ENCODE measurements at regions not wholly inside any gene's neighbourhood (a gene's known extent, or its start where the extent isn't known, plus 50 kb on each side); places are given as distances from the start of the nearest gene placed in this dataset.
A peak's percentile ranks its signal among the peaks of the same experiment; 100 is the strongest.

DNA sequence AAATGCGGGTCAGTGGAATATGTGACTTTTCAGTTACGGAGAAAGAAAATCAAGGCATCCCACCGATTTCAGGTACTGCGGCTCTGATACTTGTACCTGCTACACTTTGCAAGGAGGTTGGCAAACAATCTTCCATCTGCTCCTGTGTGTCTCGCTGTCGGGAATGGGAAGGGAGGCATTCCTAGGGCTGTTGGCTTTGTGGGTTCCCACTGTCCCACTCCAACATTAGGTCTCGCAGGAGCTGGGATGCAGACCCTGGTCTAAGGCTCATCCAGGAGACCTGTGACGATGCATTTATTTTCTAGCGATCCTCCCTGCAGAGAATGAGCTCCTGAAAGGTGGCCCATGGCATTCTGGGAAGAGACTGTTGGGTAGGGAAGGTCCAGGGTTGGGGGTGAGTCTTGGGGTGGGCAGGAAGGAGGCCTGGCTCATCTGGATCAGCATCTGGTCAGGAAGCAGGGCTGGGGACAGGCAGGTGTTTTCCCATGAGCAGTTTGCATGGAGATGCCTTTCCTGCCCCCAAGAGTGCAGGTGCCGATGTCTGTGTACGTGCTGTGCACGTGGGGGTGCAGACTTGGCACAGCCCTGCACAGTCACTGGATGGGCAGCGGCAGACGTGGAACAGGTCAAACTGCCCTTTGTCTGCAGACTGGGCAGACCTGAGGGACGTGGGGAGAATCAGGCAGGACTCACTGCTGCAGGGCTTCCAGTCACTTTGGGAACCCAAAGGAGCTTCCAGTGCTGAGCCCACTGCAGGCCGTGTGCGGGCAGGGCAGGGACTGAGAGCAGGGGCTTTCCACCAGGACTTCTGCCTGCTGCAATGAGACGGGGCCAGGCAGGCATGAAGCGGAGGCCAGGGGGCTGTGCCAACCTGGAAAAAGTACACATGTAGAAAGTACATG, 152.4 kb downstream of the TEX29 start:
- Histone ChIP-seq H2BK15ac (ENCODE audit: low read depth, low read length) (no peak overlapping the region), H3K4me1 (ENCODE audit: insufficient read depth, low read length) (no peaks in the 10 kb centered on the region), H2BK120ac (ENCODE audit: low read depth, low read length, poor library complexity, severe bottlenecking) (no peak overlapping the region), H2BK12ac (ENCODE audit: insufficient read length, low read depth, low read length) (no peak overlapping the region), H2AFZ (ENCODE audit: low read length) (no peak overlapping the region), H2BK20ac (ENCODE audit: low read depth, low read length, poor library complexity, severe bottlenecking) (no peak overlapping the region), H3K56ac (ENCODE audit: insufficient read length, low read depth, low read length) (no peak overlapping the region), H2BK5ac (ENCODE audit: insufficient read length, low read length) (no peak overlapping the region), H3K4me2 (ENCODE audit: insufficient read depth, insufficient read length, low read length) (no peak overlapping the region), H3K9ac (ENCODE audit: extremely low read depth, insufficient read length, low read length) (no peak overlapping the region), H3K4ac (ENCODE audit: low read depth, low read length) (no peak overlapping the region), H4K5ac (ENCODE audit: insufficient read length, low read depth, low read length) (no peak overlapping the region), H4K91ac (ENCODE audit: insufficient read length, low read depth, low read length) (no peak overlapping the region), H3K27ac (ENCODE audit: insufficient read length, low read depth, low read length) (no peak overlapping the region), H3K14ac (ENCODE audit: insufficient read depth, low read length) (no peak overlapping the region; the same call in 1 of the 2 replicates), H3K23ac (ENCODE audit: insufficient read length, low read depth, low read length) (no peak overlapping the region), H3T11ph (ENCODE audit: low read length) (no peak overlapping the region), H3K79me1 (ENCODE audit: insufficient read depth, low read depth, low read length, poor library complexity, severe bottlenecking) (no peaks in the 10 kb centered on the region), H3K23me2 (ENCODE audit: insufficient read length, low read depth, low read length, poor library complexity, severe bottlenecking) (no peaks in the 10 kb centered on the region), H3K18ac (ENCODE audit: insufficient read length, low read depth, low read length) (no peak overlapping the region), H3K9me3 (ENCODE audit: control insufficient read depth, low read depth, low read length) (no peaks in the 10 kb centered on the region), H2AK5ac (ENCODE audit: insufficient read length, low read length) (no peak overlapping the region), H4K20me1 (ENCODE audit: control insufficient read depth, insufficient read depth, insufficient read length) (no peaks in the 10 kb centered on the region), H4K8ac (replicated peaks; ENCODE audit: insufficient read length, low read depth, low read length) (peak overlapping the region; percentile 18), H3K79me2 (ENCODE audit: insufficient read depth, low read length) (no peaks in the 10 kb centered on the region), H3K27me3 (ENCODE audit: insufficient read depth, low read length) (no peaks in the 10 kb centered on the region)
- Mint-ChIP-seq H3K27me3 (ENCODE audit: low read depth) (peaks cover 4% of the 10 kb centered on the region), H3K4me3 (no peak overlapping the region), H3K27ac (peak overlapping the region in 1 of 3 experiments; percentile 89; a peak in 1 of 7 replicates), H3K36me3 (ENCODE audit: insufficient read depth in 1 of 3, low read depth in 3 of 3) (no peaks in the 10 kb centered on the region; a peak in 1 of 7 replicates), H3K9me3 (no peaks in the 10 kb centered on the region), H3K4me1 (peaks cover 3 to 4% of the 10 kb centered on the region in 2 experiments; a peak in 2 of 4 replicates)
- TF ChIP-seq, protein P1, sequence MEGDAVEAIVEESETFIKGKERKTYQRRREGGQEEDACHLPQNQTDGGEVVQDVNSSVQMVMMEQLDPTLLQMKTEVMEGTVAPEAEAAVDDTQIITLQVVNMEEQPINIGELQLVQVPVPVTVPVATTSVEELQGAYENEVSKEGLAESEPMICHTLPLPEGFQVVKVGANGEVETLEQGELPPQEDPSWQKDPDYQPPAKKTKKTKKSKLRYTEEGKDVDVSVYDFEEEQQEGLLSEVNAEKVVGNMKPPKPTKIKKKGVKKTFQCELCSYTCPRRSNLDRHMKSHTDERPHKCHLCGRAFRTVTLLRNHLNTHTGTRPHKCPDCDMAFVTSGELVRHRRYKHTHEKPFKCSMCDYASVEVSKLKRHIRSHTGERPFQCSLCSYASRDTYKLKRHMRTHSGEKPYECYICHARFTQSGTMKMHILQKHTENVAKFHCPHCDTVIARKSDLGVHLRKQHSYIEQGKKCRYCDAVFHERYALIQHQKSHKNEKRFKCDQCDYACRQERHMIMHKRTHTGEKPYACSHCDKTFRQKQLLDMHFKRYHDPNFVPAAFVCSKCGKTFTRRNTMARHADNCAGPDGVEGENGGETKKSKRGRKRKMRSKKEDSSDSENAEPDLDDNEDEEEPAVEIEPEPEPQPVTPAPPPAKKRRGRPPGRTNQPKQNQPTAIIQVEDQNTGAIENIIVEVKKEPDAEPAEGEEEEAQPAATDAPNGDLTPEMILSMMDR (conservative IDR thresholded peaks at IDR 0.05): no peak
- no CpG with 5 or more reads among the region's 19 CpGs for WGBS (ENCODE audit: extremely low coverage, insufficient read length, low lambda C conversion rate)
- peak; percentile 12 for DNase-seq
